SU-DHL-6 (cell line): ENCODE measurements at regions not wholly inside any gene's neighbourhood (a gene's known extent, or its start where the extent isn't known, plus 50 kb on each side); places are given as distances from the start of the nearest gene placed in this dataset.

Experiments
- H2AFZ ChIP-seq: fragments of 200-600 bp; sonication (generic); 2 replicates; pipeline ENCODE4 v1.6.1; 2014; ENCODE audit warnings: low read depth, mild to moderate bottlenecking, moderate library complexity, mixed read lengths, antibody characterized with exemption, low read length; ENCODE audit not compliant: severe bottlenecking
- H3F3A ChIP-seq: fragments of 200-600 bp; shearing (Covaris generic); 2 replicates; pipeline ENCODE4 v1.6.0; 2016; ENCODE audit warnings: antibody characterized with exemption, mild to moderate bottlenecking; ENCODE audit not compliant: insufficient read depth
- H3K27ac ChIP-seq: fragments of 200-600 bp; sonication (generic); 2 replicates; pipeline ENCODE4 v1.5.1; 2016; ENCODE audit warnings: low read depth, mild to moderate bottlenecking, low read length, moderate library complexity, mixed read lengths
- H3K27me3 ChIP-seq: fragments of 200-600 bp; sonication (generic), shearing (Covaris generic); 2 replicates; pipeline ENCODE4 v1.6.0; 2014; ENCODE audit warnings: mild to moderate bottlenecking, low read length
- H3K36me3 ChIP-seq: fragments of 200-600 bp; sonication (generic); 2 replicates; pipeline ENCODE4 v1.6.1; 2014; ENCODE audit warnings: mild to moderate bottlenecking, low read length, mixed read lengths
- H3K4me2 ChIP-seq: fragments of 300-600, 200-600 bp; shearing (Covaris generic), sonication (generic); 2 replicates; pipeline ENCODE4 v1.6.0; 2014; ENCODE audit warnings: low read length, low read depth, mild to moderate bottlenecking; ENCODE audit not compliant: poor library complexity, severe bottlenecking
- H3K4me3 ChIP-seq: fragments of 200-600 bp; sonication (generic); 2 replicates; pipeline ENCODE4 v1.5.1; 2014; ENCODE audit warnings: antibody characterized with exemption, low read length, mild to moderate bottlenecking, mixed read lengths; ENCODE audit not compliant: insufficient read depth, poor library complexity, severe bottlenecking
- H3K79me2 ChIP-seq: fragments of 200-600 bp; sonication (generic); 2 replicates; pipeline ENCODE4 v1.6.1; 2014; ENCODE audit warnings: mild to moderate bottlenecking, low read length, moderate library complexity; ENCODE audit not compliant: insufficient read depth
- H3K9ac ChIP-seq: fragments of 200-600 bp; sonication (generic); 2 replicates; pipeline ENCODE4 v1.7.0; 2014; ENCODE audit warnings: mild to moderate bottlenecking, low read length
- H3K9me2 ChIP-seq: fragments of 200-600 bp; sonication (generic); replicated peaks from 2 replicates; pipeline ENCODE4 v1.6.1; 2014; ENCODE audit warnings: low read length; ENCODE audit not compliant: insufficient read depth
- H3K9me3 ChIP-seq: fragments of 200-600 bp; sonication (generic); 2 replicates; pipeline ENCODE4 v1.6.1; 2014; ENCODE audit warnings: low read length, mixed read lengths; ENCODE audit not compliant: insufficient read depth
- H4K20me1 ChIP-seq: fragments of 200-600 bp; sonication (generic); 2 replicates; pipeline ENCODE4 v1.6.1; 2014; ENCODE audit warnings: low read depth, mild to moderate bottlenecking, antibody characterized with exemption, low read length, moderate library complexity, mixed read lengths
- EZH2phosphoT487 ChIP-seq: fragments of 200-600 bp; sonication (generic), shearing (Covaris generic); conservative IDR thresholded peaks from 2 replicates; pipeline ENCODE4 v1.6.1; 2018; ENCODE audit warnings: mild to moderate bottlenecking, antibody characterized with exemption, low read length, moderate library complexity, mixed read lengths
- TF ChIP-seq, protein P1 (sequence below): fragments of 200-600 bp; sonication (generic); IDR thresholded peaks from one replicate; pipeline ENCODE4 v1.5.1; 2017; ENCODE audit warnings: antibody characterized with exemption, mild to moderate bottlenecking, low read length, moderate library complexity; ENCODE audit not compliant: insufficient read depth, poor library complexity, severe bottlenecking

DNA sequence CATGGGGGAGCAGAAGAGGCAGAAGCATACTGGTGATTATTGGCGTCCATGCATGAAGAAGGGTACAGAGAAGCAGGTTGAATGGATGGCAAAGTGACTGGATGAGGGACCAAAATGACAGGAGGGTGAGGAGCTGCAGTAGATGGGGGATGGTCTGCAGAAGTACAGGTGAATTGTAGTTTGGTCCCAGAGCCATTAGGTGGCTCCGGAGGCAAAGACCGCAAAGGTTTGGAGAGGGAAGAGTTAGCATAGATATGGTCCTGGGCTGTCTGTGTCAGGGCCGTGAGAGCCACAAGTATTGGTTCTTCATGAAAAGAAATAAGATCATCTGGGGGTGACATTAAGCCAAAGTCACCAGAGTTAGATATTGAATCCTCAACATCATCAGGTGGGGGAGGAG, 59.0 kb upstream of the ZNF726 start:
- TF ChIP-seq EZH2phosphoT487, result no peak
- TF ChIP-seq, protein P1, sequence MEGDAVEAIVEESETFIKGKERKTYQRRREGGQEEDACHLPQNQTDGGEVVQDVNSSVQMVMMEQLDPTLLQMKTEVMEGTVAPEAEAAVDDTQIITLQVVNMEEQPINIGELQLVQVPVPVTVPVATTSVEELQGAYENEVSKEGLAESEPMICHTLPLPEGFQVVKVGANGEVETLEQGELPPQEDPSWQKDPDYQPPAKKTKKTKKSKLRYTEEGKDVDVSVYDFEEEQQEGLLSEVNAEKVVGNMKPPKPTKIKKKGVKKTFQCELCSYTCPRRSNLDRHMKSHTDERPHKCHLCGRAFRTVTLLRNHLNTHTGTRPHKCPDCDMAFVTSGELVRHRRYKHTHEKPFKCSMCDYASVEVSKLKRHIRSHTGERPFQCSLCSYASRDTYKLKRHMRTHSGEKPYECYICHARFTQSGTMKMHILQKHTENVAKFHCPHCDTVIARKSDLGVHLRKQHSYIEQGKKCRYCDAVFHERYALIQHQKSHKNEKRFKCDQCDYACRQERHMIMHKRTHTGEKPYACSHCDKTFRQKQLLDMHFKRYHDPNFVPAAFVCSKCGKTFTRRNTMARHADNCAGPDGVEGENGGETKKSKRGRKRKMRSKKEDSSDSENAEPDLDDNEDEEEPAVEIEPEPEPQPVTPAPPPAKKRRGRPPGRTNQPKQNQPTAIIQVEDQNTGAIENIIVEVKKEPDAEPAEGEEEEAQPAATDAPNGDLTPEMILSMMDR, result no peak

DNA sequence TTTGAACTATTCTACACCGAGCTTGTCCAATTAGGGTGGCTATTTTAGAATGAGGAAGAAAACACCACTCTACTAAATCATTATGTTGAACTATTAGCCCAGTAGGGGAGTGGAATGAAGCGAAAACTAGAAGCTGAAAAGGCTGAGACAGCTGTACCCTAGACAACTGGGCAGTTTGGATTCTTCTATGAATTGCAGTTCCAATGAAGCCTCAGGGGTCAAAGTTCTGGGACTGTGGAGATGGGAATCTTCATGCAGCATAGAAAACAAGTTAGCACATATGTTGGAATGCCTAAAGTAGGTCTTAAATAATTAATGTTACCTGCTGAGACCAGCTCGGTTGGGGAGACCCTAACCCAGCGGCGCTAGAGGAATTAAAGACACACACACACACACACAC, 62.7 kb upstream of the ZNF726 start:
- Histone ChIP-seq H3K27me3 (no peaks in the 10 kb centered on the region), H3K4me2 (no peak overlapping the region), H3K4me3 (no peak overlapping the region), H3K27ac (no peak overlapping the region), H2AFZ (no peak overlapping the region), H4K20me1 (no peaks in the 10 kb centered on the region), H3K9me2 (no peaks in the 10 kb centered on the region), H3K9ac (no peak overlapping the region), H3K79me2 (no peaks in the 10 kb centered on the region), H3K9me3 (no peaks in the 10 kb centered on the region), H3F3A (no peaks in the 10 kb centered on the region), H3K36me3 (no peaks in the 10 kb centered on the region)
- TF ChIP-seq, protein P1, result no peak
- no peak for TF ChIP-seq EZH2phosphoT487

More for the DNA sequence above, 59.0 kb upstream of the ZNF726 start:
- no peaks in the 10 kb centered on the region for H3K9me3 ChIP-seq
- H4K20me1 ChIP-seq, result no peaks in the 10 kb centered on the region
- H3K36me3 ChIP-seq, result no peaks in the 10 kb centered on the region
- H3K79me2 ChIP-seq, result no peaks in the 10 kb centered on the region
- H3K9ac ChIP-seq, result no peak overlapping the region
- no peak overlapping the region for H3K27ac ChIP-seq
- no peaks in the 10 kb centered on the region for H3K27me3 ChIP-seq
- H3F3A ChIP-seq, result no peaks in the 10 kb centered on the region
- H3K4me3 ChIP-seq, result no peak overlapping the region
- H3K4me2 ChIP-seq, result no peak overlapping the region
- no peak overlapping the region for H2AFZ ChIP-seq
- H3K9me2 ChIP-seq, result no peaks in the 10 kb centered on the region

DNA sequence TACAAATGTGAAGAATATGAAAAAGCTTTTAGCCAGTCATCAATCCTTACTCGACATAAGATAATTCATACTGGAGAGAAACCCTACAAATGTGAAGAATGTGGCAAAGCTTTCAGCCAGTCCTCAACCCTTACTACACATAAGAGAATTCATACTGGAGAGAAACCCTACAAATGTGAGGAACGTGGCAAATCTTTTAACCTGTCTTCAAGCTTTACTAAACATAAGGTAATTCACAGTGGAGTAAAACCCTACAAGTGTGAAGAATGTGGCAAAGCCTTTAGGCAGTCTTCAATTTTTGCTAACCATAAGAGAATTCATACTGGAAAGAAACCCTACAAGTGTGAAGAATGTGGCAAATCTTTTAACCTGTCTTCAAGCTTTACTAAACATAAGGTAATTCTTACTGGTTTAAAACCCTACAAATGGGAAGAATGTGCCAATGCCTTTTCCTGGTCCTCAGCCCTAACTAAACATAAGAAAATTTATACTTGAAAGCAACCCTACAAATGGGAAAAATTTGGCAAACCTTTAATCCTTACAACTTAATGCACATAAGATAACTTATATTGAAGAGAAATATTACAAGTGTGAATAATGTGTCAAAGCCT, 74.1 kb upstream of the ZNF681 start:
- H3K27me3 ChIP-seq, result no peaks in the 10 kb centered on the region
- H3K79me2 ChIP-seq, result no peaks in the 10 kb centered on the region
- no peak overlapping the region for H3K4me3 ChIP-seq
- no peaks in the 10 kb centered on the region for H4K20me1 ChIP-seq
- peaks cover 17% of the 10 kb centered on the region; the same call in 1 of the 2 replicates for H3K36me3 ChIP-seq
- H2AFZ ChIP-seq, result no peak overlapping the region
- H3K27ac ChIP-seq, result no peak overlapping the region
- no peak overlapping the region for H3K4me2 ChIP-seq
- H3K9ac ChIP-seq, result no peak overlapping the region
- no peaks in the 10 kb centered on the region for H3F3A ChIP-seq
- no peaks in the 10 kb centered on the region for H3K9me2 ChIP-seq
- peaks cover 39% of the 10 kb centered on the region; the same call in 1 of the 2 replicates for H3K9me3 ChIP-seq
- TF ChIP-seq, protein P1, result no peak
- no peak for TF ChIP-seq EZH2phosphoT487
